Mesenchymal stem cell (in vitro differentiated cells and primary cell): ENCODE measurements at regions not wholly inside any gene's neighbourhood (a gene's known extent, or its start where the extent isn't known, plus 50 kb on each side); places are given as distances from the start of the nearest gene placed in this dataset.
"Not testable (repeated sequence)": the region's sequence is repeated elsewhere in the genome, so short reads cannot be mapped to it uniquely, and the experiment has no call there.

Experiments
- DNase-seq: peaks from one replicate; pipeline ENCODE4 v3.0.0-alpha.2; 2013
- H2AFZ ChIP-seq: one replicate; pipeline ENCODE4 v1.6.1; 2013; ENCODE audit warnings: low read depth, mild to moderate bottlenecking, control low read depth, inconsistent platforms, low read length, moderate library complexity
- H2AK5ac ChIP-seq: 2 replicates; pipeline ENCODE4 v1.6.1; 2013; ENCODE audit warnings: low read length, moderate library complexity, mild to moderate bottlenecking, inconsistent platforms; ENCODE audit not compliant: severe bottlenecking
- H2BK120ac ChIP-seq: one replicate; pipeline ENCODE4 v1.6.1; 2013; ENCODE audit warnings: low read depth, mild to moderate bottlenecking, inconsistent platforms, low read length, moderate library complexity
- H2BK12ac ChIP-seq, 2 experiments: one replicate each; pipeline ENCODE4 v1.6.1; 2013; ENCODE audit warnings: inconsistent platforms in 2 of 2, low read length in 2 of 2, mild to moderate bottlenecking in 2 of 2, moderate library complexity in 2 of 2, control low read depth in 1 of 2
- H2BK15ac ChIP-seq: one replicate; pipeline ENCODE4 v1.6.1; 2013; ENCODE audit warnings: mild to moderate bottlenecking, low read depth, inconsistent platforms; ENCODE audit not compliant: poor library complexity, severe bottlenecking
- H2BK5ac ChIP-seq: 2 replicates; pipeline ENCODE4 v1.6.1; 2013; ENCODE audit warnings: low read depth, mild to moderate bottlenecking, low read length, control low read depth, inconsistent platforms; ENCODE audit not compliant: poor library complexity, severe bottlenecking
- H3K14ac ChIP-seq, 2 experiments: one replicate each; pipeline ENCODE4 v1.6.1; 2013; ENCODE audit warnings: inconsistent platforms in 2 of 2, low read length in 2 of 2, control low read depth in 1 of 2, mild to moderate bottlenecking in 1 of 2, moderate library complexity in 1 of 2
- H3K18ac ChIP-seq, 2 experiments: one replicate each; pipeline ENCODE4 v1.6.1; 2013; ENCODE audit warnings: inconsistent platforms in 2 of 2, low read length in 2 of 2, control low read depth in 1 of 2, low read depth in 1 of 2, mild to moderate bottlenecking in 1 of 2
- H3K23ac ChIP-seq, 2 experiments: one replicate each; pipeline ENCODE4 v1.6.1; 2013; ENCODE audit warnings: inconsistent platforms in 2 of 2, low read length in 2 of 2, mild to moderate bottlenecking in 2 of 2, moderate library complexity in 2 of 2, control low read depth in 1 of 2
- H3K27ac ChIP-seq: 2 replicates; pipeline ENCODE4 v1.5.1; 2013; ENCODE audit warnings: mild to moderate bottlenecking, moderate library complexity, low read length, control low read depth, inconsistent platforms; ENCODE audit not compliant: poor library complexity, severe bottlenecking
- H3K27me3 ChIP-seq, 2 experiments: 2 replicates each; pipeline versions ENCODE4 v1.6.1 to v1.7.0; 2013; ENCODE audit warnings: low read length in 2 of 2, mild to moderate bottlenecking in 2 of 2, moderate library complexity in 2 of 2, control low read depth in 1 of 2, inconsistent platforms in 1 of 2; ENCODE audit not compliant: control insufficient read depth in 1 of 2, insufficient read depth in 1 of 2
- H3K36me3 ChIP-seq, 2 experiments: 2 replicates each; pipeline versions ENCODE4 v1.6.1 to v1.7.0; 2013; ENCODE audit warnings: low read length in 2 of 2, control low read depth in 1 of 2, inconsistent platforms in 1 of 2, low read depth in 1 of 2, mild to moderate bottlenecking in 1 of 2; ENCODE audit not compliant: insufficient read depth in 2 of 2, control insufficient read depth in 1 of 2
- H3K4ac ChIP-seq, 2 experiments: one replicate each; pipeline ENCODE4 v1.6.1; 2013; ENCODE audit warnings: inconsistent platforms in 2 of 2, low read length in 2 of 2, mild to moderate bottlenecking in 2 of 2, moderate library complexity in 2 of 2, control low read depth in 1 of 2, low read depth in 1 of 2
- H3K4me1 ChIP-seq: 2 replicates; pipeline ENCODE4 v1.6.1; 2013; ENCODE audit warnings: low read depth, low read length, control low read depth; ENCODE audit not compliant: control insufficient read depth, insufficient read depth
- H3K4me2 ChIP-seq: 2 replicates; pipeline ENCODE4 v1.6.1; 2013; ENCODE audit warnings: low read length, mild to moderate bottlenecking, inconsistent platforms; ENCODE audit not compliant: poor library complexity, severe bottlenecking
- H3K4me3 ChIP-seq, 2 experiments: 2 replicates each; pipeline versions ENCODE4 v1.5.1 to v1.7.0; 2013; ENCODE audit warnings: low read length in 2 of 2, mild to moderate bottlenecking in 2 of 2, control low read depth in 1 of 2, low read depth in 1 of 2; ENCODE audit not compliant: insufficient read depth in 1 of 2
- H3K79me1 ChIP-seq: replicated peaks from 2 replicates; pipeline ENCODE4 v1.6.1; 2013; ENCODE audit warnings: mild to moderate bottlenecking, control low read depth, low read length, inconsistent platforms; ENCODE audit not compliant: poor library complexity, severe bottlenecking
- H3K9ac ChIP-seq: 2 replicates; pipeline ENCODE4 v1.7.0; 2013; ENCODE audit warnings: mild to moderate bottlenecking, low read length, moderate library complexity
- H3K9me3 ChIP-seq: 2 replicates; pipeline ENCODE4 v1.7.0; 2013; ENCODE audit warnings: mild to moderate bottlenecking, low read length; ENCODE audit not compliant: control insufficient read depth
- H4K8ac ChIP-seq: one replicate; pipeline ENCODE4 v1.6.1; 2013; ENCODE audit warnings: inconsistent platforms, mild to moderate bottlenecking, low read length, moderate library complexity
- H4K91ac ChIP-seq: one replicate; pipeline ENCODE4 v1.6.1; 2013; ENCODE audit warnings: mild to moderate bottlenecking, low read length, inconsistent platforms
- WGBS: methylation state at CpG from one replicate; pipeline ENCODE4 v1.1.7; 2013; ENCODE audit warnings: mixed read lengths; 5-methylcytosine and 5-hydroxymethylcytosine counted together

- H3K4me3 ChIP-seq: no peak overlapping the region
- no peak overlapping the region for H2AFZ ChIP-seq
- no peak overlapping the region for H3K18ac ChIP-seq
- no peak overlapping the region for H3K4ac ChIP-seq
- no peak overlapping the region for H3K9ac ChIP-seq
- no peak overlapping the region for H3K4me2 ChIP-seq
- 58% methylated on average over 3 of the region's 3 CpGs for WGBS
- no peak overlapping the region for H2BK15ac ChIP-seq
- no peak overlapping the region for H3K14ac ChIP-seq
- H3K23ac ChIP-seq: no peak overlapping the region
- H4K8ac ChIP-seq: no peak overlapping the region
- H2BK12ac ChIP-seq: no peak overlapping the region
- H3K4me1 ChIP-seq: no peaks in the 10 kb centered on the region
- H3K9me3 ChIP-seq: no peaks in the 10 kb centered on the region
- H2AK5ac ChIP-seq: no peak overlapping the region
- DNase-seq: peak; percentile 25
- H3K27me3 ChIP-seq: no peaks in the 10 kb centered on the region
- H3K79me1 ChIP-seq: no peaks in the 10 kb centered on the region
- H2BK120ac ChIP-seq: no peak overlapping the region
- no peak overlapping the region for H3K27ac ChIP-seq
- no peak overlapping the region for H4K91ac ChIP-seq
- no peaks in the 10 kb centered on the region for H3K36me3 ChIP-seq
- H2BK5ac ChIP-seq: no peak overlapping the region
Observed at GRCh38 chr12:25311506-25311905, 60.8 kb upstream of the KRAS start.

- not testable (repeated sequence) for H3K4me1 ChIP-seq, H3K9me3 ChIP-seq, H3K79me1 ChIP-seq, DNase-seq, H3K14ac ChIP-seq, H2AFZ ChIP-seq, H2BK12ac ChIP-seq, H2BK5ac ChIP-seq, H2AK5ac ChIP-seq, H3K4me2 ChIP-seq, H2BK120ac ChIP-seq, H3K9ac ChIP-seq, H3K4ac ChIP-seq, H3K4me3 ChIP-seq, H3K23ac ChIP-seq, H3K36me3 ChIP-seq, H4K8ac ChIP-seq, H2BK15ac ChIP-seq, H3K27me3 ChIP-seq, H3K18ac ChIP-seq, H4K91ac ChIP-seq, H3K27ac ChIP-seq
- WGBS: 96% methylated on average over 2 of the region's 2 CpGs
Observed at GRCh38 chr12:25310071-25310470, 59.3 kb upstream of the KRAS start.

GRCh38 chr12:25308756-25309155, 58.0 kb upstream of the KRAS start:
- no peak overlapping the region for H2BK120ac ChIP-seq
- H3K4me2 ChIP-seq: no peak overlapping the region
- H3K4me1 ChIP-seq: no peaks in the 10 kb centered on the region
- H3K18ac ChIP-seq: no peak overlapping the region
- no peak overlapping the region for H4K91ac ChIP-seq
- no peaks in the 10 kb centered on the region for H3K36me3 ChIP-seq
- H3K14ac ChIP-seq: no peak overlapping the region
- H2AK5ac ChIP-seq: no peak overlapping the region
- WGBS: 71% methylated on average over 1 of the region's 1 CpG
- peak; percentile 18 for DNase-seq
- H2BK5ac ChIP-seq: no peak overlapping the region
- no peak overlapping the region for H2AFZ ChIP-seq
- no peak overlapping the region for H3K9ac ChIP-seq
- H3K4ac ChIP-seq: no peak overlapping the region
- H3K79me1 ChIP-seq: no peaks in the 10 kb centered on the region
- no peak overlapping the region for H2BK12ac ChIP-seq
- H3K4me3 ChIP-seq: no peak overlapping the region
- no peak overlapping the region for H3K27ac ChIP-seq
- no peaks in the 10 kb centered on the region for H3K9me3 ChIP-seq
- H4K8ac ChIP-seq: no peak overlapping the region
- H3K27me3 ChIP-seq: no peaks in the 10 kb centered on the region
- no peak overlapping the region for H3K23ac ChIP-seq
- no peak overlapping the region for H2BK15ac ChIP-seq

GRCh38 chr12:25307818-25308217, 57.1 kb upstream of the KRAS start:
- H3K4me1 ChIP-seq: no peaks in the 10 kb centered on the region
- no peak overlapping the region for H3K14ac ChIP-seq
- no CpG with 5 or more reads among the region's 1 CpG for WGBS
- H3K27me3 ChIP-seq: no peaks in the 10 kb centered on the region
- H2AK5ac ChIP-seq: no peak overlapping the region
- H3K4ac ChIP-seq: no peak overlapping the region
- no peak overlapping the region for H3K27ac ChIP-seq
- H2BK5ac ChIP-seq: no peak overlapping the region
- H2BK12ac ChIP-seq: no peak overlapping the region
- no peak overlapping the region for H3K23ac ChIP-seq
- H3K9me3 ChIP-seq: no peaks in the 10 kb centered on the region
- H4K91ac ChIP-seq: no peak overlapping the region
- no peak overlapping the region for H3K4me2 ChIP-seq
- no peak overlapping the region for H4K8ac ChIP-seq
- no peaks in the 10 kb centered on the region for H3K79me1 ChIP-seq
- no peak overlapping the region for H2AFZ ChIP-seq
- no peak overlapping the region for H2BK120ac ChIP-seq
- H3K36me3 ChIP-seq: no peaks in the 10 kb centered on the region
- H3K18ac ChIP-seq: no peak overlapping the region
- no peak overlapping the region for H3K9ac ChIP-seq
- H2BK15ac ChIP-seq: no peak overlapping the region
- no peak overlapping the region for H3K4me3 ChIP-seq
- DNase-seq: no peak
